SK-N-SH (cell line): ENCODE measurements at regions not wholly inside any gene's neighbourhood (a gene's known extent, or its start where the extent isn't known, plus 50 kb on each side); places are given as distances from the start of the nearest gene placed in this dataset.
"Not testable (repeated sequence)": the region's sequence is repeated elsewhere in the genome, so short reads cannot be mapped to it uniquely, and the experiment has no call there.

ENCODE experiments used
- CTCF ChIA-PET: fragments of 300-600, 350-600 bp; formaldehyde crosslinking; extraction: SDS; loops from one replicate; lab custom pipeline; 2021; lab: Yijun Ruan, JAX
- POLR2A ChIA-PET: fragments of 350-600 bp; sonication (Branson Sonifier 250); formaldehyde crosslinking; extraction: SDS; loops from one replicate; lab custom pipeline; 2020; ENCODE audit warnings: antibody characterized with exemption, inconsistent platforms; lab: Yijun Ruan, JAX
- DNase-seq: peaks from one replicate; pipeline ENCODE4 v3.0.0; 2012
- H2AFZ ChIP-seq: fragments of 200-600 bp; sonication (generic); 2 replicates; pipeline ENCODE4 v1.8.1; 2016; ENCODE audit warnings: antibody characterized with exemption, mild to moderate bottlenecking, low read depth
- H3F3A ChIP-seq: fragments of 200-600 bp; sonication (generic); replicated peaks from 2 replicates; pipeline ENCODE3; 2016; ENCODE audit warnings: antibody characterized with exemption, mild to moderate bottlenecking; ENCODE audit not compliant: insufficient read depth
- H3K27ac ChIP-seq, 2 experiments: fragments of 200-500 bp in 1 of 2; fragments of 200-600 bp in 1 of 2; sonication (Bioruptor generic) in 1 of 2; sonication (generic), shearing (Covaris generic) in 1 of 2; 2 replicates each; pipeline versions ENCODE4 v1.5.1 to v1.6.1; 2014 to 2016; ENCODE audit warnings: low read depth in 2 of 2, inconsistent platforms in 1 of 2, low read length in 1 of 2, mild to moderate bottlenecking in 1 of 2, mixed read lengths in 1 of 2
- H3K27me3 ChIP-seq: fragments of 200-600 bp; sonication (generic), shearing (Covaris generic); 2 replicates; pipeline ENCODE4 v1.6.1; 2016; ENCODE audit warnings: mixed run types; ENCODE audit not compliant: insufficient read depth
- H3K36me3 ChIP-seq, 2 experiments: fragments of 200-500 bp in 1 of 2; fragments of 200-600 bp in 1 of 2; sonication (Bioruptor generic) in 1 of 2; sonication (generic) in 1 of 2; replicated peaks in 1 of 2; 2 replicates each; pipeline versions ENCODE3 to v1.5.1; 2014 to 2016; ENCODE audit warnings: low read length in 1 of 2, mild to moderate bottlenecking in 1 of 2; ENCODE audit not compliant: insufficient read depth in 2 of 2, control insufficient read depth in 1 of 2
- H3K4me1 ChIP-seq, 2 experiments: fragments of 200-500 bp in 1 of 2; fragments of 200-600 bp in 1 of 2; sonication (Bioruptor generic) in 1 of 2; sonication (generic), shearing (Covaris generic) in 1 of 2; 2 replicates each; pipeline versions ENCODE4 v1.5.1 to v1.6.1; 2014 to 2016; ENCODE audit warnings: low read depth in 1 of 2, low read length in 1 of 2, mixed run types in 1 of 2; ENCODE audit not compliant: insufficient read depth in 2 of 2, control insufficient read depth in 1 of 2
- H3K4me2 ChIP-seq: fragments of 200-600 bp; sonication (generic), shearing (Covaris generic); 2 replicates; pipeline ENCODE4 v1.6.1; 2017; ENCODE audit warnings: mixed run types
- H3K4me3 ChIP-seq, 2 experiments: fragments of 200-500 bp in 1 of 2; fragments of 200-600 bp in 1 of 2; sonication (Bioruptor generic) in 1 of 2; sonication (generic), shearing (Covaris generic) in 1 of 2; 2 replicates each; pipeline versions ENCODE4 v1.5.1 to v1.8.1; 2014 to 2016; ENCODE audit warnings: low read depth in 2 of 2, inconsistent platforms in 1 of 2, low read length in 1 of 2, mild to moderate bottlenecking in 1 of 2, mixed read lengths in 1 of 2, moderate library complexity in 1 of 2
- H3K79me2 ChIP-seq: fragments of 200-600 bp; sonication (generic); 2 replicates; pipeline ENCODE4 v1.8.1; 2017; ENCODE audit warnings: mild to moderate bottlenecking; ENCODE audit not compliant: insufficient read depth
- H3K9ac ChIP-seq: fragments of 200-600 bp; sonication (generic); 2 replicates; pipeline ENCODE4 v1.6.1; 2017; ENCODE audit warnings: mixed run types
- H3K9me2 ChIP-seq: fragments of 200-600 bp; sonication (generic); 2 replicates; pipeline ENCODE4 v1.6.1; 2017; ENCODE audit warnings: mixed run types
- H3K9me3 ChIP-seq: fragments of 200-600 bp; sonication (generic); 2 replicates; pipeline ENCODE4 v1.6.1; 2017; ENCODE audit warnings: mixed run types, mild to moderate bottlenecking, moderate library complexity
- H4K20me1 ChIP-seq: fragments of 200-600 bp; sonication (generic); 2 replicates; pipeline ENCODE4 v1.6.1; 2017; ENCODE audit warnings: mild to moderate bottlenecking, mixed run types; ENCODE audit not compliant: insufficient read depth
- CHD2 ChIP-seq: fragments of 150-350 bp; IDR thresholded peaks from 2 replicates; pipeline ENCODE4 v1.6.1; 2018; ENCODE audit warnings: low read length; ENCODE audit not compliant: partially characterized antibody
- CTCF ChIP-seq: fragments of 200-600 bp; sonication (generic); IDR thresholded peaks from 2 replicates; pipeline ENCODE4 v1.6.1; 2017; ENCODE audit warnings: antibody characterized with exemption, mild to moderate bottlenecking, moderate library complexity
- ELF1 ChIP-seq: IDR thresholded peaks from 2 replicates; pipeline ENCODE4 v1.4.0; 2012
- EP300 ChIP-seq, 2 experiments: IDR thresholded peaks; 2 replicates each; pipeline versions ENCODE4 v1.4.0 to v1.6.1; 2012; ENCODE audit warnings: borderline replicate concordance in 1 of 2, low read depth in 1 of 2, low read length in 1 of 2
- FOSL2 ChIP-seq: IDR thresholded peaks from 2 replicates; pipeline ENCODE4 v1.4.0; 2012; ENCODE audit warnings: low read depth, mild to moderate bottlenecking, moderate library complexity, borderline replicate concordance
- FOXJ3 ChIP-seq: sonication (generic); formaldehyde crosslinking; IDR thresholded peaks from 2 replicates; pipeline ENCODE4 v1.5.1; 2020; ENCODE audit warnings: mild to moderate bottlenecking, missing genetic modification reagents
- FOXM1 ChIP-seq: IDR thresholded peaks from 2 replicates; pipeline ENCODE4 v1.4.0; 2012; ENCODE audit warnings: low read depth, mild to moderate bottlenecking
- MXI1 ChIP-seq: IDR thresholded peaks from 2 replicates; pipeline ENCODE4 v1.6.1; 2012; ENCODE audit warnings: mild to moderate bottlenecking, low read depth, low read length, improper control_type of control experiment
- NRF1 ChIP-seq: IDR thresholded peaks from 2 replicates; pipeline ENCODE4 v1.6.1; 2012; ENCODE audit warnings: low read depth, mild to moderate bottlenecking, low read length
- POLR2AphosphoS5 ChIP-seq: IDR thresholded peaks from 2 replicates; pipeline ENCODE4 v1.6.1; 2012; ENCODE audit warnings: low read depth, low read length
- RAD21 ChIP-seq: IDR thresholded peaks from 2 replicates; pipeline ENCODE4 v1.6.1; 2012; ENCODE audit warnings: mild to moderate bottlenecking, low read length
- SMC3 ChIP-seq: IDR thresholded peaks from 2 replicates; pipeline ENCODE4 v1.6.1; 2012; ENCODE audit warnings: low read depth, low read length, improper control_type of control experiment
- TCF12 ChIP-seq: IDR thresholded peaks from 2 replicates; pipeline ENCODE4 v1.4.0; 2012
- TEAD4 ChIP-seq: IDR thresholded peaks from 2 replicates; pipeline ENCODE4 v1.4.0; 2012; ENCODE audit warnings: mild to moderate bottlenecking, borderline replicate concordance; ENCODE audit not compliant: insufficient read depth
- USF2 ChIP-seq: fragments of 150-350 bp; IDR thresholded peaks from 2 replicates; pipeline ENCODE4 v1.6.1; 2017; ENCODE audit warnings: antibody characterized with exemption, low read length, low read depth, borderline replicate concordance
- ZBTB33 ChIP-seq: IDR thresholded peaks from 2 replicates; pipeline ENCODE4 v1.4.0; 2012; ENCODE audit warnings: low read depth, borderline replicate concordance
- WGBS: methylation state at CpG from one replicate; pipeline ENCODE4 v1.1.6; 2017; ENCODE audit warnings: low lambda C conversion rate; 5-methylcytosine and 5-hydroxymethylcytosine counted together

- Histone ChIP-seq H3K27ac (no peak overlapping the region), H3K36me3 (no peaks in the 10 kb centered on the region), H4K20me1 (no peaks in the 10 kb centered on the region), H3K79me2 (no peaks in the 10 kb centered on the region), H3K4me2 (no peak overlapping the region), H2AFZ (no peak overlapping the region), H3K27me3 (no peaks in the 10 kb centered on the region; the same call in 1 of the 2 replicates), H3K9me3 (no peaks in the 10 kb centered on the region), H3F3A (no peaks in the 10 kb centered on the region), H3K9me2 (no peaks in the 10 kb centered on the region), H3K4me1 (no peaks in the 10 kb centered on the region), H3K9ac (no peak overlapping the region), H3K4me3 (no peak overlapping the region)
- POLR2A ChIA-PET: no interaction called here
- TF ChIP-seq CTCF (no peak), FOSL2 (no peak), FOXM1 (no peak), ELF1 (no peak), EP300 (IDR thresholded peaks at IDR 0.05; ENCODE audit: borderline replicate concordance in 1 of 2, low read depth in 1 of 2, low read length in 1 of 2) (no peak), ZBTB33 (no peak), TEAD4 (no peak), FOXJ3 (no peak), TCF12 (no peak), NRF1 (no peak), POLR2AphosphoS5 (no peak)
- DNase-seq: no peak
- CTCF ChIA-PET: no interaction called here
- WGBS: 4% methylated on average over 1 of the region's 1 CpG
Measured at GRCh38 chr4:72661830-72662229, 92.8 kb upstream of the ADAMTS3 start.

- no peak for DNase-seq
- Histone ChIP-seq H3K79me2 (no peaks in the 10 kb centered on the region), H3K27ac (no peak overlapping the region), H3K9me3 (no peaks in the 10 kb centered on the region), H3K4me3 (no peak overlapping the region), H4K20me1 (no peaks in the 10 kb centered on the region), H3K4me2 (no peak overlapping the region), H3K36me3 (no peaks in the 10 kb centered on the region), H3K27me3 (no peaks in the 10 kb centered on the region), H3K9me2 (no peaks in the 10 kb centered on the region), H3K4me1 (no peaks in the 10 kb centered on the region), H3K9ac (no peak overlapping the region), H2AFZ (no peak overlapping the region), H3F3A (no peaks in the 10 kb centered on the region)
- no peak for TF ChIP-seq TCF12
- TF ChIP-seq SMC3: no peak
- TF ChIP-seq MXI1: no peak
- no peak for TF ChIP-seq RAD21
- TF ChIP-seq USF2: no peak
- TF ChIP-seq CHD2: no peak
- 71% methylated on average over 2 of the region's 2 CpGs for WGBS
- ChIA-PET CTCF (no interaction called here), POLR2A (no interaction called here)
Measured at GRCh38 chr4:72641611-72642010, 72.6 kb upstream of the ADAMTS3 start.

- H3F3A ChIP-seq, H3K9ac ChIP-seq, H3K4me1 ChIP-seq, H3K27ac ChIP-seq, H3K4me2 ChIP-seq, H3K9me3 ChIP-seq, POLR2A ChIA-PET, H2AFZ ChIP-seq, H3K36me3 ChIP-seq, CTCF ChIA-PET, H3K27me3 ChIP-seq, H4K20me1 ChIP-seq, H3K79me2 ChIP-seq, DNase-seq, H3K9me2 ChIP-seq, H3K4me3 ChIP-seq: not testable (repeated sequence)
- 18% methylated on average over 10 of the region's 10 CpGs for WGBS
Measured at GRCh38 chr4:72636866-72637265, 67.8 kb upstream of the ADAMTS3 start.

GRCh38 chr4:72635931-72636330 lies 66.9 kb upstream of the ADAMTS3 start:
- POLR2A ChIA-PET: not testable (repeated sequence)

More at GRCh38 chr4:72635931-72636330, 66.9 kb upstream of the ADAMTS3 start:
- H3K9me3 ChIP-seq, H3K4me1 ChIP-seq, H3K4me3 ChIP-seq, H3F3A ChIP-seq, H3K4me2 ChIP-seq, H3K79me2 ChIP-seq, H3K9me2 ChIP-seq, CTCF ChIA-PET, DNase-seq, H3K36me3 ChIP-seq, H3K27ac ChIP-seq, H3K9ac ChIP-seq, H3K27me3 ChIP-seq, H4K20me1 ChIP-seq, H2AFZ ChIP-seq: not testable (repeated sequence)
- WGBS: 25% methylated on average over 6 of the region's 6 CpGs
